HG02840 (cell line): ENCODE measurements at regions not wholly inside any gene's neighbourhood (a gene's known extent, or its start where the extent isn't known, plus 50 kb on each side); places are given as distances from the start of the nearest gene placed in this dataset.

ENCODE experiments used
- ATAC-seq: cut with Tn5 transposase; IDR thresholded peaks from one replicate; pipeline ENCODE4 v1.9.1; 2021; ENCODE audit warnings: mild to moderate bottlenecking, moderate library complexity, moderate number of reproducible peaks; ENCODE audit not compliant: unreplicated experiment, low FRiP score

- ATAC-seq, result no peak
Observed at GRCh38 chrX:38985945-38986344, 184.7 kb downstream of the MID1IP1 start.

- no peak for ATAC-seq
Observed at GRCh38 chrX:38986586-38986985, 185.3 kb downstream of the MID1IP1 start.

- ATAC-seq, result no peak
Observed at GRCh38 chrX:38987198-38987651, 186.0 kb downstream of the MID1IP1 start.

GRCh38 chrX:38988301-38988700 is 187.0 kb downstream of the MID1IP1 start:
- no peak for ATAC-seq

- no peak for ATAC-seq
Observed at GRCh38 chrX:38989076-38989475, 187.8 kb downstream of the MID1IP1 start.

GRCh38 chrX:38991656-38992440 is 190.6 kb downstream of the MID1IP1 start:
- ATAC-seq, result no peak

GRCh38 chrX:38992441-38993096 is 191.3 kb downstream of the MID1IP1 start:
- ATAC-seq, result no peak

- ATAC-seq, result no peak
Observed at GRCh38 chrX:38993500-38993899, 192.2 kb downstream of the MID1IP1 start.

- no peak for ATAC-seq
Observed at GRCh38 chrX:38999099-38999498, 197.8 kb downstream of the MID1IP1 start.

- ATAC-seq, result no peak
Observed at GRCh38 chrX:38999967-39000745, 198.9 kb downstream of the MID1IP1 start.

- ATAC-seq, result no peak
Observed at GRCh38 chrX:39000802-39001201, 199.5 kb downstream of the MID1IP1 start.

- no peak for ATAC-seq
Observed at GRCh38 chrX:39002466-39002865, 201.2 kb downstream of the MID1IP1 start.

- no peak for ATAC-seq
Observed at GRCh38 chrX:39008549-39008948, 207.3 kb downstream of the MID1IP1 start.

- no peak for ATAC-seq
Observed at GRCh38 chrX:39011454-39012221, 210.4 kb downstream of the MID1IP1 start.

GRCh38 chrX:39012621-39013111 is 211.4 kb downstream of the MID1IP1 start:
- no peak for ATAC-seq

GRCh38 chrX:39016556-39016955 is 215.3 kb downstream of the MID1IP1 start:
- ATAC-seq, result no peak

GRCh38 chrX:39017077-39017476 is 215.8 kb downstream of the MID1IP1 start:
- no peak for ATAC-seq

- no peak for ATAC-seq
Observed at GRCh38 chrX:39017716-39018115, 216.5 kb downstream of the MID1IP1 start.

- ATAC-seq, result no peak
Observed at GRCh38 chrX:39018541-39018940, 217.3 kb downstream of the MID1IP1 start.

GRCh38 chrX:39019056-39019455 is 217.8 kb downstream of the MID1IP1 start:
- no peak for ATAC-seq
